Effector memory CD8-positive, alpha-beta T cell (primary cell): ENCODE measurements at regions not wholly inside any gene's neighbourhood (a gene's known extent, or its start where the extent isn't known, plus 50 kb on each side); places are given as distances from the start of the nearest gene placed in this dataset.

Source experiments
- ATAC-seq: fragments of 150-1000 bp; cut with Tn5 transposase; replicated peaks from 2 replicates; pipeline ENCODE4 v1.10.0; 2021; ENCODE audit warnings: mild to moderate bottlenecking, moderate library complexity
- DNase-seq, 3 experiments: peaks; one replicate each; pipeline ENCODE4 v3.0.0; 2021
- H3K27ac Mint-ChIP-seq, 2 donors: one replicate each; pipeline ENCODE4 v1.8.0; 2022; ENCODE audit warnings: mild to moderate bottlenecking in 2 of 2, mixed read lengths in 2 of 2, moderate library complexity in 2 of 2
- H3K27me3 Mint-ChIP-seq, 2 donors: one replicate each; pipeline ENCODE4 v1.8.0; 2022; ENCODE audit warnings: mixed read lengths in 2 of 2
- H3K36me3 Mint-ChIP-seq: one replicate; pipeline ENCODE4 v1.8.0; 2022; ENCODE audit warnings: mild to moderate bottlenecking, moderate library complexity, mixed read lengths; ENCODE audit not compliant: insufficient read depth
- H3K4me1 Mint-ChIP-seq, 2 donors: one replicate each; pipeline ENCODE4 v1.8.0; 2022; ENCODE audit warnings: low read depth in 2 of 2, mixed read lengths in 2 of 2
- H3K4me3 Mint-ChIP-seq, 2 donors: one replicate each; pipeline ENCODE4 v1.8.0; 2022; ENCODE audit warnings: mild to moderate bottlenecking in 2 of 2, mixed read lengths in 2 of 2, moderate library complexity in 2 of 2
- H3K9me3 Mint-ChIP-seq, 2 donors: one replicate each; pipeline ENCODE4 v1.8.0; 2022; ENCODE audit warnings: mixed read lengths in 2 of 2

DNA sequence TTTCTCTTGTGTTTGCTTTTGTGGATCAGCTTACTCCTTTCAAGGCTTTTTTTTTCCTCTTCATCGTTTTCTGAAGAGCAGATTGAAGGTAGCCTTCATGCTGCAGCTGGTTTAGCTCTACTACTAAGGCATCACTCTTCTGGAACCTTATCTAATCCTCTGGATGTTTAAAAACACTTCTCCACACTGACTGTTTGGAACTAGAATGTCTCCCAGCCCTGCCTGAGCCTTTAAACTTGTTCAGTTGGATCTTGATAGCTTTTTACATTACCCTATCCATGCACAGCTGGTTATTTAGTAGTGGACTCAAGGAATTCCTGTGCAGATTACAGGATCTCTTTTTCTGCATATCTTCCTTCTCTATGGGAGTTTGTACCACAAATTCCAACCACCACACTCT, 108.9 kb upstream of the ASCC3 start:
- ATAC-seq (no peak), DNase-seq (no peak)
- Mint-ChIP-seq H3K4me1 (no peaks in the 10 kb centered on the region), H3K4me3 (no peak overlapping the region), H3K27ac (no peak overlapping the region), H3K9me3 (no peaks in the 10 kb centered on the region), H3K27me3 (peaks cover 0 to 5% of the 10 kb centered on the region in 2 donors), H3K36me3 (no peaks in the 10 kb centered on the region)

DNA sequence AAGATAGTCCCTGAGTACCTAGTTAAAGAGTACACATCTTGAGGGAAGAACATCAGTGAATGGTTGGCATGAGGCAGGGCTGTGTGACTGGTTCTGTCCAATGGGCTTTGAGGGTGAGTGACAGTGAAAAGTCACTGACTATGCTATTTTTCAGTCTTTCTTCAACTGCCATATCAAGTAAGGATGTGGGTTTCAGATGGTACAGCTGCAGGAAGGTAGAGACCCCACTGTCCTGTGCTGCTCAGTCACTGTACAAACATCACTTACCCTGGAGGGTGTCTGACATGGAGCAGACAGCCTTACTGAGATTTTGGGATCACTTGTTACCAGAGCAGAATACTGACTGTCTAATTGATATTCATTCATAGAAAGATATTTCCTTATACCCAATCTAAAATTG, 115.3 kb upstream of the ASCC3 start:
- H3K27ac Mint-ChIP-seq, result no peak overlapping the region
- no peak overlapping the region for H3K4me3 Mint-ChIP-seq
- ATAC-seq (no peak), DNase-seq (no peak)
- peaks cover 5 to 8% of the 10 kb centered on the region in 2 donors for H3K27me3 Mint-ChIP-seq
- H3K4me1 Mint-ChIP-seq, result no peaks in the 10 kb centered on the region
- no peaks in the 10 kb centered on the region for H3K9me3 Mint-ChIP-seq
- H3K36me3 Mint-ChIP-seq, result peaks cover 1% of the 10 kb centered on the region

DNA sequence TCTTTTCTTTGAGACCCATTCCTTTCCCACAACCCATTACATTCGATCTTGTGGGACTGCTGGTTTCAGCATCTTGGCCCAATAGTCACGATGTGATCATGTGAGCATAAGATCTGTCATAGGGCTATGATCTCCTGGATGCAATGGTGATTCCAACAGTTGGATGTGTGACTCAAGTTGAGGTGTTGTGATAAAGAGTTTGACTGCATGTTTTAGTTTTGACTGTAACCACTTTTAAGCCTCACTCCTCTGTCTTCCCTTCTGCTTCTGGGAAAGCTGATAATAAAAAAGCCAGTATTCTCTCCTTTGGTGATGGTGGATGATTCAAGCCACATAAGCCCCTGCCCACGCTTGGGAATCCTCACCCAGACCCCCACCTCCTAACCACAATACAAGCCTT, 117.0 kb upstream of the ASCC3 start:
- Mint-ChIP-seq H3K27ac (no peak overlapping the region), H3K9me3 (no peaks in the 10 kb centered on the region), H3K4me3 (no peak overlapping the region), H3K36me3 (peaks cover 3% of the 10 kb centered on the region), H3K27me3 (peaks cover 5 to 8% of the 10 kb centered on the region in 2 donors), H3K4me1 (no peaks in the 10 kb centered on the region)
- ATAC-seq, result no peak
- no peak for DNase-seq

DNA sequence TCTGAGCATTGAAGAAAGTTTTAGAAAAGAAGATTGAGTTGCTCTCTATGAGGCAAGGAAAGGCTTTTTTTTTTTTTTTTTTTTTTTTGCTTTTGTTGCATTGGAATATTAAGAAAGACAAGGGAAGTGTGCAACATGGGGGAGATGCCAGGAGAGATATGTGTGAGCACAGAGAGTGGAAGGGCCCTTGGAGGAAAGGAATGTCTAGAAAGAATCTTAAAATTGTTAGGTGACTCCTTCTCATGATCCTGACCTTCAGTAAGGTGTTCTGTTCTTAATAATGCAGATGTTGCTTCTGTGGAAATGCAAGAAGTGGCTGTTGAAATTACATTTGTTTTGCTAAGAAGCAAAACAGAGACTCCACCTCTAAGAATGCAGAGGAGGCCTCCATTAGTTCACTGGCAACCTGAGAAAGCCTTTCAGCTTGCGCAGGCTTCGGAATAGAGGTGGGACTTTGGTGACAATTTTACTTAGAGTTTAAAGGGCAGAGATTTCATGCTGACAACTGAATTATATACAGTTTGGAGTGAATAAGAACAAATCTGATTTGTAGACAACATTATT, 118.0 kb upstream of the ASCC3 start:
- no peak for DNase-seq
- no peak overlapping the region for H3K4me3 Mint-ChIP-seq
- peaks cover 0 to 8% of the 10 kb centered on the region in 2 donors for H3K27me3 Mint-ChIP-seq
- H3K9me3 Mint-ChIP-seq, result no peaks in the 10 kb centered on the region
- no peak for ATAC-seq
- no peaks in the 10 kb centered on the region for H3K4me1 Mint-ChIP-seq
- no peak overlapping the region for H3K27ac Mint-ChIP-seq
- H3K36me3 Mint-ChIP-seq, result peaks cover 3% of the 10 kb centered on the region

DNA sequence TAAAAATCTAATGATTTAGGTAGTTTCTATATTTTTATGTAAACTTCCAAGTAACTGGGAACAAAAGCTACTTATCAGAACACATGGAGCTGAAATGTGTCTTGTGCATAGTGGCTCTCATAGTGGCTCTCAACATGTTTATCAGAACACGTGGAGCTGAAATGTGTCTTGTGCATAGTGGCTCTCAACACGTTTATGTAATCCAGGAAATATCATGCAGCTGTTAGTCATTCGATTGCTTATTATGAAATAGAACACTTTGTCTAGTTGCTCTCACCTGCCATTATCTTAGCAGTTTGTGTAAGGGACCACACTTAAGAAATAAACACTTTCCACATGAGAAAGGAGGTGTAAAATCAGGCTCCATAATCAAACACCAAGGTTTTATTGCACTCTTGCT, 119.2 kb upstream of the ASCC3 start:
- peaks cover 0 to 8% of the 10 kb centered on the region in 2 donors for H3K27me3 Mint-ChIP-seq
- ATAC-seq, result no peak
- no peaks in the 10 kb centered on the region for H3K4me1 Mint-ChIP-seq
- no peak overlapping the region for H3K27ac Mint-ChIP-seq
- no peak overlapping the region for H3K4me3 Mint-ChIP-seq
- H3K9me3 Mint-ChIP-seq, result no peaks in the 10 kb centered on the region
- peaks cover 3% of the 10 kb centered on the region for H3K36me3 Mint-ChIP-seq
- DNase-seq, result no peak

DNA sequence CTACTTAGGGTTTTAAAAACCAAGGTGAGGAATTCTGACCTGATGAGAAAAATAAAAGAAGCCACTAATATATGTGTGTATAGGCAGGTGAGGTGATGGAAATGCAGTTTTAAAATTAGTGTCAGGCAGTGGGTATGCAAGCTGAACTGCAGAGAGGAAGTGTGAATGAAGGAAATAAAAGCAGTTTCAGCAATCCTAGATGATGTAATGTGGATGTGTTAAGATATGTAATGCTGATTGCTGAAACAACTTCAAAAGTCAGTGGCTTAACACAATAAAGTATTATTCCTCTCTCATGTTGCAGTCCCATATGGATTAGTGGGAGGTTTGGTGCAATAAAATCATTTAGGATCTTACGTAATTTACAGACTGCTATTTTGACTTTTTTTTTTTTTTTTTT, 119.9 kb upstream of the ASCC3 start:
- H3K27me3 Mint-ChIP-seq, result peaks cover 0 to 8% of the 10 kb centered on the region in 2 donors
- DNase-seq (no peak), ATAC-seq (no peak)
- no peak overlapping the region for H3K4me3 Mint-ChIP-seq
- H3K4me1 Mint-ChIP-seq, result no peaks in the 10 kb centered on the region
- peaks cover 3% of the 10 kb centered on the region for H3K36me3 Mint-ChIP-seq
- no peak overlapping the region for H3K27ac Mint-ChIP-seq
- H3K9me3 Mint-ChIP-seq, result no peaks in the 10 kb centered on the region

DNA sequence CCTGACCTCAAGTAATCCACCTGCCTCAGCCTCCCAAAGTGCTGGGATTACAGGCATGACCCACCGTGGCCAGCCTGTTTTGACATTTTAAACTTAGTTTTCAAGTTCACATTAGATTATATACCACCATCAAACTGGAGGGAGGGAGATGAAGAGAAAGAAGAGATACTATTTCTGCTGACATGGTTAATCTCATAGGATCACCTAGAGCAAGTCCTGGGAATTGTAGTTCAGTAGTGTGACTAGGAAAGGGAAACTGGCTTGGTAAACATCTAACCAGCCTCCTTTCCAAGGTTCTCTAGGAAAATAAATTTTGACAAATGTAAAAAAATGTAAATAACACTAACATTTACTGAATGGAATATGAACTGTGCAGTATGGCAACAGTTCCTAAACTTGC, 120.5 kb upstream of the ASCC3 start:
- ATAC-seq, result no peak
- no peaks in the 10 kb centered on the region for H3K9me3 Mint-ChIP-seq
- H3K4me1 Mint-ChIP-seq, result no peaks in the 10 kb centered on the region
- DNase-seq, result no peak
- peaks cover 3% of the 10 kb centered on the region for H3K36me3 Mint-ChIP-seq
- no peak overlapping the region for H3K27ac Mint-ChIP-seq
- peaks cover 0 to 8% of the 10 kb centered on the region in 2 donors for H3K27me3 Mint-ChIP-seq
- H3K4me3 Mint-ChIP-seq, result no peak overlapping the region

DNA sequence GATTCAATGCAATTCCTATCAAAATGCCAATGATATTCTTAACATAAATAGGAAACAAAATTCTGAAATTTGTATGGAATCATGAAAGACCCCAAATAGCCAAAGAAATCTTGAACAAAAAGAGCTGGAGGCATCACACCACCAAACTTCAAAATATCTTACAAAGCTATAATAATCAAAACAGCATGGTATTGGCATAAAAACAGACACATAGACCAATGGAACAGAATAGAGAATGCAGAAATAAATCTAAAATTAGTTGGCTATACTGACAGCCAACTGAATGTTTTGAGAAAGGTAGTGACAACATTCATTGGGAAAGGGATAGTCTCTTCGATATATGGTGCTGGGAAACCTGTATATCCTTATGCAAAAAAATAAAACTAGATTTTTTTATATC, 121.9 kb upstream of the ASCC3 start:
- H3K36me3 Mint-ChIP-seq, result peaks cover 3% of the 10 kb centered on the region
- DNase-seq (no peak), ATAC-seq (no peak)
- no peak overlapping the region for H3K4me3 Mint-ChIP-seq
- no peaks in the 10 kb centered on the region for H3K4me1 Mint-ChIP-seq
- peaks cover 0 to 8% of the 10 kb centered on the region in 2 donors for H3K27me3 Mint-ChIP-seq
- H3K9me3 Mint-ChIP-seq, result no peaks in the 10 kb centered on the region
- H3K27ac Mint-ChIP-seq, result no peak overlapping the region

DNA sequence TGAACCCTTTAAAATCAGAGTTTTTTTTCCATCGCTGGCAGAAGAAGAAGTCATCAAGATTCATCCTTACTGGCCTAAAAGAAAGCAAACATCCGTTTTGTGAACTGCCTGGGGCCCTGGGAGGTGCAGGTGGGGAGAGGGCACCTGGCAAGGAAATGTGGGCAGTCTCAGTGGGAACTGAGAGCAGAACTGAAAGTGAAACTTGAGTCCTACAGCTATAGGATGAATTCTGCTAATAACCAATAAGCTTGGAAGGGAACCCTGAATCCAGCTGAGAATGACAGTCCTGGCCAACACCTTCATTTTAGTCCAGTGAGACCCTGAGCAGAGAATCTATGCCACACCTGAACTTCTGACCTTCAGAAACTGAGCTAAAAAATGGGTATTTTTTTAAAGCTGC, 130.1 kb upstream of the ASCC3 start:
- H3K27ac Mint-ChIP-seq, result peak overlapping the region; percentile 78 to 79

DNA sequence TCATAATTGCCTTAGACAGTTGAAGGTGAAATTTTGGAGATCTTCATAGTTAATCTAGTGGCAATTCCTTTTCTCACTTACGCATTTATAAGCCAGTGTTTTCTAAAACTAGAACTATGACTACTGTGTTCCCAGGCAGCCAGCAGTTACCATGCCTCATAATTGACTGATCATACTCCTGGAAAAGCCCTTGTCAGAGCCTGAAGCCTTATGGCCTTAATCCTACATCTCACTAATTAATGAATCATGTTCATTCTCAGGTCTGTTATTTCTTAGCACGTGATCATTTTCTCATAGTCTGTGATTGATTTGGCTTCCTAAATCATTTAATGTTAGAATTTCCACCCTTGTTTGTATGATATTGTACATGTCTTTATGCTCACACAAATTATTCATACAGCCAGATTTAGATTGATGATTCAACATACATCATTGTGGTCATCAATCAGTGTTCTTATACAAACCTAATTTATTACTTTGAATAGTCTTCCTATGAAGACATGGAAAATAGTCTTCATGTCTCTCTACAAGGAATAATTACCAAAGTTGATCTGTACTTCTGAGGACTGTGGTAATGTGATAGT, 132.6 kb upstream of the ASCC3 start:
- ATAC-seq, result no peak
- Mint-ChIP-seq H3K4me1 (peaks cover 11 to 14% of the 10 kb centered on the region in 2 donors), H3K4me3 (no peak overlapping the region), H3K36me3 (no peaks in the 10 kb centered on the region), H3K9me3 (no peaks in the 10 kb centered on the region), H3K27me3 (no peaks in the 10 kb centered on the region), H3K27ac (no peak overlapping the region)
- DNase-seq, result no peak

More for the DNA sequence above, 130.1 kb upstream of the ASCC3 start:
- ATAC-seq, result peak; percentile 69
- DNase-seq, result no peak
- peak overlapping the region; percentile 70 to 73 for H3K4me3 Mint-ChIP-seq
- H3K4me1 Mint-ChIP-seq, result peaks cover 11 to 14% of the 10 kb centered on the region in 2 donors
- no peaks in the 10 kb centered on the region for H3K36me3 Mint-ChIP-seq
- H3K9me3 Mint-ChIP-seq, result no peaks in the 10 kb centered on the region
- no peaks in the 10 kb centered on the region for H3K27me3 Mint-ChIP-seq

DNA sequence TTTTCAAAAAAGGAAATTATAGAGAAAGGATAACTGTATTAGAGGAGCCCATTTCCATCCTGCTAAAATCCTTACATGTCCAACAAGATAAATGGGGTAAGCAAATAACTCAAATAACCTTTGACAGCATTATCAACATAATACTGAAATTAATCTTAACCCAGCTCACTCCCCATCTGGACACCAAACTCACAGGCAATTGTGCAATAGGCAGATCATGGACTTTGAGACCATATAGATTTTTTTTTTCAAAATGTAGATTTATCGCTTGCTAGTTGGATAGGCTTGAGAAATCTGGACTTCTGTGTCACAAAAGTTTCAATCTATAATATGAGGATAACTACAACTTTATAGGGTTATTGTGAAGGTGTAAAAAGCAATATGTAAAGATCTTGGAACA, 134.4 kb upstream of the ASCC3 start:
- no peaks in the 10 kb centered on the region for H3K27me3 Mint-ChIP-seq
- no peak overlapping the region for H3K4me3 Mint-ChIP-seq
- ATAC-seq (no peak), DNase-seq (no peak)
- H3K27ac Mint-ChIP-seq, result no peak overlapping the region
- H3K4me1 Mint-ChIP-seq, result peaks cover 11 to 14% of the 10 kb centered on the region in 2 donors
- H3K36me3 Mint-ChIP-seq, result no peaks in the 10 kb centered on the region
- H3K9me3 Mint-ChIP-seq, result no peaks in the 10 kb centered on the region

DNA sequence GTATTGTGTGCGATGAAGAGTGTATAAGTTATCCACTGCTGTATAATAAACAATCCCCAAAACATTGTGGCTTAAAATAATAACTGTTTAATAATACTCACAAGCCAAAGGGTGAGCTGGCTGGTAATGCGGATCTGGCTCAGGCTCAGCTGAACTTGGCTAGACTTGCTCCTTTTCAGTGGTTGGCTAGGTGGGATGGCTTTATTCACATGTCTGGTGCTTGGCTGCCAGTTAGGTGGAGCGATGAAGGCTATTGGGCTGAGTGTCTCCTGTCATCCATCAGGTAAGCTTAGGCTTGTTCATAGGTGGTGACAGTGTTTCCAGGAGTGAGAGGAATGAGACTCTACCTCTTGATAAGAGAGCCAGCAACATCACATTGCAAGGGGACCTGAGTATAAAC, 135.0 kb upstream of the ASCC3 start:
- Mint-ChIP-seq H3K27ac (no peak overlapping the region), H3K4me3 (no peak overlapping the region), H3K9me3 (no peaks in the 10 kb centered on the region), H3K27me3 (no peaks in the 10 kb centered on the region), H3K36me3 (no peaks in the 10 kb centered on the region), H3K4me1 (peaks cover 6 to 10% of the 10 kb centered on the region in 2 donors)
- DNase-seq (no peak), ATAC-seq (no peak)

DNA sequence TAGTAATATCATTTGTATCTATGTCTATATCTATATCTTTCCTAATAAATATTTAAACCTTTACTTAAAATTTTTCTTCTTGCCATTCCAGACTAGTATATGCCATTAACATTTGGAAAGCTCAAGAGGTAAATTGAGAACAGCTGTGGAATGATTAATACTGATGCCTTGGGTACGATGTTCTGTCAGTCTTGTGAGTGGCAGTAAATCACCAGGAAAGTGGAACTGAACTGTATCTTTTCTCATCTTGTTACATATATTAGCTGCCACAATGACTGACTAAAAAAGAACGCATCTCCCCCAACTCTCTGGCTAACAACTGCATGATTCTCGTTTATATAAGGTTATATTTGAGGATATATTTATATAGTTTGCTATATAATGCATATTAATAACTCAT, 137.0 kb upstream of the ASCC3 start:
- Mint-ChIP-seq H3K36me3 (no peaks in the 10 kb centered on the region), H3K27me3 (no peaks in the 10 kb centered on the region), H3K4me3 (no peak overlapping the region), H3K27ac (no peak overlapping the region), H3K9me3 (no peaks in the 10 kb centered on the region), H3K4me1 (peaks cover 0 to 1% of the 10 kb centered on the region in 2 donors)
- DNase-seq, result no peak
- no peak for ATAC-seq

DNA sequence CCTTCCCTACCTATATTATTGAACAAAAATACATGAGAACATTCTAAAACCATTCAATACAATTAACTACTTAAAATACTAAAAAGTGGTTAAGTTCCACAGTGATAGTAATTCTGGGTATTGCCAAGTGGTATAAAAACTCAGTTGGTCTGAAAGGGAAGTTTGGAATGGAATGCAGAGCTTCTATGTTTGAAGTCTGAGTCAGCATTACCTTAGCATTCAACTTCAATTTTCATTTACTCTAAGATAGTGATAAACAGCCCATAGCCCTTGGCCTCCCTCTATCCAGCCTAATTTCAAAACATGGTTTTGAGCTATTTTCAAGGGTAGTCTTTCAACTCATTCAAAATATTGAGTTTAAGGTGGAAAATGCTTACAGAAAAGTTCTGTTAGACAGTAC, 140.4 kb upstream of the ASCC3 start:
- DNase-seq (no peak), ATAC-seq (no peak)
- no peaks in the 10 kb centered on the region for H3K27me3 Mint-ChIP-seq
- H3K4me3 Mint-ChIP-seq, result no peak overlapping the region
- no peaks in the 10 kb centered on the region for H3K36me3 Mint-ChIP-seq
- H3K4me1 Mint-ChIP-seq, result no peaks in the 10 kb centered on the region
- no peaks in the 10 kb centered on the region for H3K9me3 Mint-ChIP-seq
- H3K27ac Mint-ChIP-seq, result no peak overlapping the region
